Astrocyte (in vitro differentiated cells and primary cell): ENCODE measurements at regions not wholly inside any gene's neighbourhood (a gene's known extent, or its start where the extent isn't known, plus 50 kb on each side); places are given as distances from the start of the nearest gene placed in this dataset.

Source experiments
- DNase-seq: peaks from one replicate; pipeline ENCODE4 v3.0.0-alpha.2; 2010; ENCODE audit warnings: low read depth
- FAIRE-seq: peaks from 2 replicates; lab custom pipeline; 2011; peaks lifted over from hg19 to GRCh38; lab: Jason Lieb, UNC
- H2AFZ ChIP-seq: 2 replicates; pipeline ENCODE4 v1.6.0; 2012; ENCODE audit warnings: low read depth, low read length, inconsistent platforms
- H3K27ac ChIP-seq: 2 replicates; pipeline ENCODE4 v1.5.1; 2011; ENCODE audit warnings: low read depth, low read length, inconsistent platforms
- H3K27me3 ChIP-seq: 2 replicates; pipeline ENCODE4 v1.6.0; 2011; ENCODE audit warnings: low read length, inconsistent platforms; ENCODE audit not compliant: insufficient read depth
- H3K36me3 ChIP-seq: 2 replicates; pipeline ENCODE4 v1.5.1; 2011; ENCODE audit warnings: low read length, inconsistent platforms; ENCODE audit not compliant: insufficient read depth
- H3K4me1 ChIP-seq: 2 replicates; pipeline ENCODE4 v1.5.1; 2011; ENCODE audit warnings: low read length, inconsistent platforms; ENCODE audit not compliant: insufficient read depth
- H3K4me2 ChIP-seq: 2 replicates; pipeline ENCODE4 v1.6.0; 2012; ENCODE audit warnings: low read length, inconsistent platforms
- H3K4me3 ChIP-seq: 2 replicates; pipeline ENCODE4 v1.5.1; 2011; ENCODE audit warnings: low read depth, mild to moderate bottlenecking, low read length, inconsistent platforms; ENCODE audit not compliant: insufficient read depth
- H3K79me2 ChIP-seq: 2 replicates; pipeline ENCODE4 v1.6.0; 2012; ENCODE audit warnings: mild to moderate bottlenecking, low read length, inconsistent platforms; ENCODE audit not compliant: insufficient read depth
- H3K9ac ChIP-seq: 2 replicates; pipeline ENCODE4 v1.6.0; 2012; ENCODE audit warnings: mild to moderate bottlenecking, low read length, inconsistent platforms
- H3K9me3 ChIP-seq: 2 replicates; pipeline ENCODE4 v1.5.1; 2012; ENCODE audit warnings: low read depth, mild to moderate bottlenecking, low read length, inconsistent platforms; ENCODE audit not compliant: insufficient read depth
- H4K20me1 ChIP-seq: 2 replicates; pipeline ENCODE4 v1.6.0; 2012; ENCODE audit warnings: low read length, inconsistent platforms; ENCODE audit not compliant: insufficient read depth
- H3K27ac Mint-ChIP-seq: one replicate; pipeline ENCODE4 v1.8.0; 2021; ENCODE audit warnings: mild to moderate bottlenecking, mixed read lengths; ENCODE audit not compliant: unreplicated experiment
- H3K27me3 Mint-ChIP-seq: one replicate; pipeline ENCODE4 v1.8.0; 2021; ENCODE audit warnings: low read depth, mixed read lengths; ENCODE audit not compliant: unreplicated experiment
- H3K36me3 Mint-ChIP-seq: one replicate; pipeline ENCODE4 v1.8.0; 2021; ENCODE audit warnings: low read depth, mixed read lengths; ENCODE audit not compliant: unreplicated experiment
- H3K4me1 Mint-ChIP-seq: one replicate; pipeline ENCODE4 v1.8.0; 2021; ENCODE audit warnings: low read depth, mixed read lengths; ENCODE audit not compliant: unreplicated experiment
- H3K4me3 Mint-ChIP-seq: one replicate; pipeline ENCODE4 v1.8.0; 2021; ENCODE audit warnings: mild to moderate bottlenecking, moderate library complexity, mixed read lengths; ENCODE audit not compliant: unreplicated experiment
- H3K9me3 Mint-ChIP-seq: one replicate; pipeline ENCODE4 v1.8.0; 2021; ENCODE audit warnings: mild to moderate bottlenecking, mixed read lengths; ENCODE audit not compliant: unreplicated experiment
- EZH2 ChIP-seq: IDR thresholded peaks from 2 replicates; pipeline ENCODE4 v1.6.1; 2012; ENCODE audit warnings: mild to moderate bottlenecking, low read length, inconsistent platforms; ENCODE audit not compliant: insufficient read depth
- TF ChIP-seq, protein P1 (sequence below): IDR thresholded peaks from 2 replicates; pipeline ENCODE4 v1.5.1; 2011; ENCODE audit warnings: low read depth, mild to moderate bottlenecking, inconsistent platforms, low read length, moderate library complexity; ENCODE audit not compliant: insufficient read depth

DNA sequence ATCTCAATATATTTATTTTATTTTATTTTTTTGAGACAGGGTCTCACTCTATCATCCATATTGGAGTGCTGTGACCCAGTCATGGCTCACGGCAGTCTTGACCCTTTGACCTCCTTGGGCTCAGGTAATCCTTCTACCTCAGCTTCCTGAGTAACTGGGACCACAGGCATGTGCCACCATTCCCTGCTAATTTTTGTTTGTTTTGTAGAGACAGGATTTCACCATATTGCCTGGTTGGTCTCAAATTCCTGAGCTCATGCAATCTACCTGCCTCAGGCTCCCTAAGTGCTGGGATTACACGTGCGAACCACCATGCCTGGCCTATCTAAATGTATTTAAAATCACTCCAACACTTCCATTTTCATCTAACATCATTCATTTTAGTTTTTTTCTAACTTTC is 190.5 kb upstream of the CHD1 start:
- H3K27ac ChIP-seq = no peak overlapping the region
- H3K79me2 ChIP-seq = no peaks in the 10 kb centered on the region
- TF ChIP-seq, protein P1, sequence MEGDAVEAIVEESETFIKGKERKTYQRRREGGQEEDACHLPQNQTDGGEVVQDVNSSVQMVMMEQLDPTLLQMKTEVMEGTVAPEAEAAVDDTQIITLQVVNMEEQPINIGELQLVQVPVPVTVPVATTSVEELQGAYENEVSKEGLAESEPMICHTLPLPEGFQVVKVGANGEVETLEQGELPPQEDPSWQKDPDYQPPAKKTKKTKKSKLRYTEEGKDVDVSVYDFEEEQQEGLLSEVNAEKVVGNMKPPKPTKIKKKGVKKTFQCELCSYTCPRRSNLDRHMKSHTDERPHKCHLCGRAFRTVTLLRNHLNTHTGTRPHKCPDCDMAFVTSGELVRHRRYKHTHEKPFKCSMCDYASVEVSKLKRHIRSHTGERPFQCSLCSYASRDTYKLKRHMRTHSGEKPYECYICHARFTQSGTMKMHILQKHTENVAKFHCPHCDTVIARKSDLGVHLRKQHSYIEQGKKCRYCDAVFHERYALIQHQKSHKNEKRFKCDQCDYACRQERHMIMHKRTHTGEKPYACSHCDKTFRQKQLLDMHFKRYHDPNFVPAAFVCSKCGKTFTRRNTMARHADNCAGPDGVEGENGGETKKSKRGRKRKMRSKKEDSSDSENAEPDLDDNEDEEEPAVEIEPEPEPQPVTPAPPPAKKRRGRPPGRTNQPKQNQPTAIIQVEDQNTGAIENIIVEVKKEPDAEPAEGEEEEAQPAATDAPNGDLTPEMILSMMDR = no peak
- no peak for TF ChIP-seq EZH2
- no peaks in the 10 kb centered on the region for H3K9me3 ChIP-seq
- H3K36me3 ChIP-seq = no peaks in the 10 kb centered on the region
- Mint-ChIP-seq H3K4me1 (no peaks in the 10 kb centered on the region), H3K9me3 (no peaks in the 10 kb centered on the region), H3K27ac (no peak overlapping the region), H3K27me3 (no peaks in the 10 kb centered on the region), H3K36me3 (no peaks in the 10 kb centered on the region), H3K4me3 (no peak overlapping the region)
- no peaks in the 10 kb centered on the region for H3K4me1 ChIP-seq
- DNase-seq (no peak), FAIRE-seq (no peak)
- no peaks in the 10 kb centered on the region for H3K27me3 ChIP-seq
- H2AFZ ChIP-seq = no peak overlapping the region
- H3K4me3 ChIP-seq = no peak overlapping the region
- H3K9ac ChIP-seq = no peak overlapping the region
- no peaks in the 10 kb centered on the region for H4K20me1 ChIP-seq
- no peak overlapping the region for H3K4me2 ChIP-seq

DNA sequence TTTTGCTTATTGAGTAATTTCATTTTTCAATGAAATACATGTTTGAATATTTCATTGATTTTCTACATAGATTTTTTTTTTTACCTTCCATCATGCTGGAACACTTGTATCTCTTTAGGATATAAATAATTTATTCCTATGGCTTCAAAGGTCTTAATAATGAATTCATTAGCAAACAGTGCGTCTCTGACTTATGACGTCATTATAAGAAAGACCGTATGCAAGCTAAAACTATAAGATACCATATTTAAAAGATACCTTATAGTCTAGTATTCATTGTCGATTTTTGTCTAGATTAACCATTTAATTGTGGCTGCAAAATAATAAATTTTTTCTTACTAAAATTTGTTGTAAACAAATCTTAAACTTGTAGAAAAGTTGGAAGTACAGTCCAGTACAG is 187.7 kb upstream of the CHD1 start:
- no peaks in the 10 kb centered on the region for H3K27me3 ChIP-seq
- FAIRE-seq (no peak), DNase-seq (no peak)
- H2AFZ ChIP-seq = no peak overlapping the region
- no peak overlapping the region for H3K9ac ChIP-seq
- no peak overlapping the region for H3K4me3 ChIP-seq
- Mint-ChIP-seq H3K27ac (no peak overlapping the region), H3K27me3 (no peaks in the 10 kb centered on the region), H3K9me3 (no peaks in the 10 kb centered on the region), H3K4me1 (no peaks in the 10 kb centered on the region), H3K36me3 (no peaks in the 10 kb centered on the region), H3K4me3 (no peak overlapping the region)
- H3K4me2 ChIP-seq = no peak overlapping the region
- no peaks in the 10 kb centered on the region for H3K9me3 ChIP-seq
- H4K20me1 ChIP-seq = no peaks in the 10 kb centered on the region
- H3K4me1 ChIP-seq = no peaks in the 10 kb centered on the region
- H3K36me3 ChIP-seq = no peaks in the 10 kb centered on the region
- TF ChIP-seq EZH2 = no peak
- TF ChIP-seq, protein P1 = no peak
- no peaks in the 10 kb centered on the region for H3K79me2 ChIP-seq
- H3K27ac ChIP-seq = no peak overlapping the region

DNA sequence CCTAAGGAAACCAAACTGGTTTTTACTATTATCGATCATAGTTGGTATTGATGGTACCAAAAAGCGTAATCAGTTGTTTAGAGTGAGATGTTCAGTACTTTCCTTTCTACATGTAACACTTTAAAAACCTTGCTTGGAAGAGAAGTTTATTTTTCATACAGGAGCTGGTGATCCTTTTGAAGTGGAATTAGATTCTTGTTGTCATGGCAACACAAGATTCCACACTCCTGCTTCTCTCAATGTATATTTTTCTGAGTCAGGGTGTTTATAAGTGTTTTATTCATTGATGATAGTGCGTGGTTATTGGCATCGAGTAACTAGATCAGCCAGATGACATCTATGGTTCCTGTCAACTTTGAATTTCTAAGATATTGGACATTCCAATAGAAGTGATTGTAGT is 181.1 kb upstream of the CHD1 start:
- Histone ChIP-seq H3K27ac (no peak overlapping the region), H3K4me2 (no peak overlapping the region), H3K9ac (no peak overlapping the region), H3K4me1 (no peaks in the 10 kb centered on the region), H3K27me3 (no peaks in the 10 kb centered on the region), H2AFZ (no peak overlapping the region), H3K79me2 (no peaks in the 10 kb centered on the region), H3K9me3 (no peaks in the 10 kb centered on the region), H4K20me1 (no peaks in the 10 kb centered on the region), H3K4me3 (no peak overlapping the region), H3K36me3 (no peaks in the 10 kb centered on the region)
- H3K36me3 Mint-ChIP-seq = no peaks in the 10 kb centered on the region
- FAIRE-seq (no peak), DNase-seq (no peak)
- no peaks in the 10 kb centered on the region for H3K27me3 Mint-ChIP-seq
- H3K4me1 Mint-ChIP-seq = no peaks in the 10 kb centered on the region
- H3K27ac Mint-ChIP-seq = no peak overlapping the region
- no peaks in the 10 kb centered on the region for H3K9me3 Mint-ChIP-seq
- no peak overlapping the region for H3K4me3 Mint-ChIP-seq
- TF ChIP-seq, protein P1 = no peak
- no peak for TF ChIP-seq EZH2
